LHCN-M2 (cell line): ENCODE measurements at regions not wholly inside any gene's neighbourhood (a gene's known extent, or its start where the extent isn't known, plus 50 kb on each side); places are given as distances from the start of the nearest gene placed in this dataset.
A peak's percentile ranks its signal among the peaks of the same experiment; 100 is the strongest.

ENCODE experiments used
- DNase-seq: peaks from one replicate; pipeline ENCODE4 v3.0.0-alpha.2; 2012; ENCODE audit warnings: low read depth

DNA sequence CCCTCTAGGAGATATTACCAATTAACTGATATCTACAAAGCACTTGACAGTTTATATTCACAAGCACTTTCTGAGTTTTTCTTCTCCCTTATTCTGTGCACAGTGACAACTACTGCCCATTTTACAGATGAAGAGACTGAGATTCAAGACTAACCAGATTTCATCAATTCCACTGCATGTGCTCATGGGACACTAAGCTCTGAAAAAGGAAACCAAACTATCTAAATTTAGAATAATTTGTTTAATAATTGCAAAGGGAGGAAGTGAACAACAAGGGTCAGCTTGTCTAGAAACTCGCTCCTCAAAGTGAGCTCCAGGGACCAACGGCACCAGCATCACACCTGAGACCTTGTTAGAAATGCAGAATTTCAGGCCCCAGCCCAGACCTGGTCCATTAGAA is 50.8 kb upstream of the MYLIP start:
- no peak for DNase-seq

GRCh38 chr6:16069671-16070070 is 59.2 kb upstream of the MYLIP start:
- DNase-seq: no peak

DNA sequence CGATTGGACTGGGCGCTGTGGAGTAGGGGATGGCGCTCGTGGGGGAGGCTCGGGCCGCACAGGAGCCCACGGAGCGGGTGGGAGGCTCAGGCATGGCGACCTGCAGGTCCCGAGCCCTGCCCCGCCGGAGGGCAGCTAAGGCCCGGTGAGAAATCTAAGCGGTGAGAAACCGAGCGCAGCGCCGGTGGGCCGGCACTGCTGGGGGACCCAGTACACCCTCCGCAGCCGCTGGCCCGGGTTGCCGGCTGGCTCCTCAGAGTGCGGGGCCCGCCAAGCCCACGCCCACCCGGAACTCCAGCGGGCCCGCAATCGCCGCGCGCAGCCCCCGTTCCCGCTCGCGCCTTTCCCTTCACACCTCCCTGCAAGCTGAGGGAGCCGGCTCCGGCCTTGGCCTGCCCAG is 59.7 kb upstream of the MYLIP start:
- no peak for DNase-seq

GRCh38 chr6:16067568-16067967 is 61.3 kb upstream of the MYLIP start:
- DNase-seq: no peak

DNA sequence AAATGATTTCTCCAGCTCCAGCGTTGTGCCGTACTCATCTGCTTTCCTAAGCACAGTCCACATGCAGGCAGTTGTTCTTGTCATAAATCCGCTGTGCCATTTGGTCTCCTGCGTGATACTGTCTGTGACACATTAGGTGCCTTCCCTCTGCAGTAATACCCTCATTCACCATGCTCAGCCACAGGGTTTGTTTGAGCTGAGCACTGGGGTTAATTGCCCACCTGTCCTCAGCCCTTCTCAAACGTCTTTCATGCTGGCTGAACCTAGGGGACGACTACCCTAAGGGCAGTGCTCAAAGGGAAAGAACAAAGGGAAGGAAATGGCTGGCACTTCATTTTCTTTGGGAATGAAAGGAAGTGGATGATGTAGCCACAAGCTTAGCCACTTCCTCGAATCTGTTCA is 64.2 kb upstream of the MYLIP start:
- DNase-seq: no peak

DNA sequence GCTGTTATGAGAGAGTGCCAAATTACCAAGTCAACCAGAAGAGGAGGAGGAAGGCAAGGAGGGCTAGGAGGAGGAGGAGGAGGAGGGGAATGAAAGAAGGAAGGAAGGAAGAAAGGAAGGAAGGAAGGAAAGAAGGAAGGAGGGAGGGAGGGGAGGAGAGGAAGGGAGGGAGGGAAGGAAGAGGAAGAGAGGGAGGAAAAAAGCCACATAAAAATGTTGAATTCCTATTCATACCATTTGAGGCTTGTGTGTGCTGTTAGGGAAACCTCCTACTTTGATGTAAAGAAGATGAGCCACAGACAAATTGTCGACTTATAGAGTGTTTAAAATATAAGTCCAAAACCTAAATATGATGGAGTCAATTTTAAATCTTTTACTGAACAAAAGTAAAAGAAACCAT is 65.3 kb upstream of the MYLIP start:
- no peak for DNase-seq

- no peak for DNase-seq
Measured at GRCh38 chr6:16061818-16062217, 67.1 kb upstream of the MYLIP start.

DNA sequence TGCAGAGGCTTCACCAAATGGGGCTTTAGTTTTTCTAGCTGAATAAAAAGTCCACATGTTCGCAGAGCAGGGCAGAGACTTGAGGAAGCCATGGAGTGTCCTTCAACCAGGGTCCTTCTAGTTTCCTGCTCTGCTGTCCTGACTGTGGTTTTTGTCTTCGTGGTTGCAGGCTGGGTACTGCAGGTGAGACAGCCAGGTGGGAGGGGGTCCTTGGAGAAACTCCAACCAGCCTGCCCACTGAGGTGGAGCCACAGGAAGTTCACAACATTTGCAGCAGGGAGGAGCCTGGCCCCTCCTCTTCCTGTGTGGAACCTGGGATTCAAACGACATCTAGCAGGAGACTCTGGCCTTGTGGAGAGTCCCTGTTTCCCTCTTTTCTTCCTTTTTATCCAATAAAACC is 68.8 kb upstream of the MYLIP start:
- no peak for DNase-seq

GRCh38 chr6:16059496-16059895 is 69.4 kb upstream of the MYLIP start:
- peak; percentile 22 for DNase-seq

- no peak for DNase-seq
Measured at GRCh38 chr6:16058929-16059345, 69.9 kb upstream of the MYLIP start.

DNA sequence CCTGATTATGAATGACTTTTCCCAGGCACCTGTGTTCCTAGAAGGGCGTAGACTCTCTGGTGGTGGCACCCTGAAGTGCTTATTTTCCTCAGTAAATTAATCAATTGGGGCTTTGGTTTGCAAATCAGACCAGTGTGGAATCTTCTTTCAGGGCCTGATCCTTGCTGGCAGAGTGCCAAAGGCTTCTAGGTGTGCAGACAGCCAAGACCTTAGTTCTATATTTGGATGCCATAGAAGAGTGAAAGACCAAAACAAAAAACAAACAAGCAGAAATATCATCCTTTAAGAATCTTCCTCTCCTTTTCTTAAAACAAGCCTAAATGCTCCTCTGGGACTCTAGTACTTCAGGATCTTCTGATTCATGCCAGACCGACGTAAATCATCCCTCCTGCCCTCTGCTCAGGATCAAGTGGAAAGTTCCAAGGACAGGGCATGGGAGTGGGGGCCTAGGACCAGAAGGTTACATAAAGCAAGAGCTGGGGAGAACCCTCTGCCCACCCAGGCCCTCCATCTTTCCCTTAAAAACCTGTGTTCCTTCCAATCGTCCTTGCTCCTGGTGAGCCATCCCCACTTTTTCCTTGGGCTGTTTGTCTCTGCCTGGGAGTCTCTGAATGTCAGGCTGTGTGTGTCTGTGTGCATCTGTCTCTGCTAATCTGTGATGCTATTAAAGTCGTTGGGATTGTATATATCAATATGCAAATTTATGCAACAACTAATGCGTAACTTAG is 70.5 kb upstream of the MYLIP start:
- DNase-seq: no peak

GRCh38 chr6:16057446-16057845 is 71.4 kb upstream of the MYLIP start:
- no peak for DNase-seq

- peak; percentile 9 for DNase-seq
Measured at GRCh38 chr6:16056263-16056870, 72.5 kb upstream of the MYLIP start.

- DNase-seq: no peak
Measured at GRCh38 chr6:16055852-16056251, 73.0 kb upstream of the MYLIP start.

DNA sequence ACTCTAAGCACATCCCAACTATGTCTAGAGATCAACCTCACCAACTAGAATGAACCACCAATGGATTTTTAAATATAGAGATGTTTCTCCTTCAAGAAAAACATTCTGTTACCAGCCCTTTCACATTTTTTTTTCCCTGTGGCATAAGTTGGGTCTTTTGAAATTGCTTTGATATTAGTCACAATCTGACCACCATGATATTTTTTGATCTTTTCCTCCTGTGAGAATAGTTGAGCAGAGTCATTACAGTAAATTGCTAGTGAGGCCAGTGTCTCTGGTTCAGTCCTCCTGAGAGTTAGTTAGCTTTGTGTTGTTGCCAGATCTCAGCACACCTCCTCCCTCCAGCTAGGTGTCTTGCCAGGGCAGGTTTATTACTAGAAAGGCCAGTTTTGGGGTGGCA is 79.7 kb upstream of the MYLIP start:
- DNase-seq: peak; percentile 54

GRCh38 chr6:16048221-16048620 is 80.7 kb upstream of the MYLIP start:
- no peak for DNase-seq

DNA sequence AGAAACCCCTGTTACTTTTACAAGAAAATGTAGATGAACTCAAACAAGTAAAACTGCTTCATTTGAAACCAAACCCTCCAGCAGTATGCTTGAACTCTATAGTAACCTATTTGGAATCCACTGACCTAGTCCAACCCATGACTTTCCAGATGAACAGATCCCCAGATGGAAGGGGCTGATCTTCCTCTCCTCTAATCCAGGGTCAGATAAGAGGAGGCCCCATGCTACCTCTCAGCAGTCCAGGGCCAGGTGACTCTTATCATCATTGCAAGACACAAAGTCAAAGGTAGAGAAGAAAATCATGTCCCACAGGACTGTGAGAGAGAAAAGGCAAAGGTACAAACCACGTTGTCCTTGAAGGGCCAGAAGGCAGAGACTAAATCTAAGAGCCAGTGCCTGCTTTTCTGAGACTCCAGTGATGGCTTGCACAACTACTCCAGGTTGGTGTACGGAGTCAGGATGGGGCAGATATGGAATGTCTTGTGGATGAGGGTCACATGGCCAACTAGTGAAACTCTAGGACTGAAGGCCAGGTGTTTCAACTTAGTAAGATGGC is 81.4 kb upstream of the MYLIP start:
- DNase-seq: no peak

GRCh38 chr6:16045238-16045637 is 83.6 kb upstream of the MYLIP start:
- peak; percentile 25 for DNase-seq

DNA sequence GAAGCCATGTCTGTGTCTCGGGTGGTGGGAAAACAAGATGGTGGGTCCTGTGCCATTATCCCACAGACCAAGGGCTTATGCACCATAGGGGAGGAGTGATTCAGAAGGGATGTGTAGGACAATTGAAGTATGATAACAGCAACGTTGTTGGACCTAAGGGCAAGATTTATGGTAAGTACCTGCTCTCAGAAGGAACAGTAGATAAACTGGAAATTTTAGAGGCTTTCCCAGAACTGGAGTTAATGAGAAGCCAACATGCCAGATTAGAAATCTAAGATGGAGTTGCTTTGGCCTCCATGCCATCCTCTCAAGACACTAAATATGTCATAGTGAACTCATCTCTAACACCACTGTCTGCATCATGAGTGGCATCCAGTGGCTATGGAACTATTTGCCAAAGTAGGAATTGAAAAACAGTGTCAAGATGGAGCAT is 84.7 kb upstream of the MYLIP start:
- DNase-seq: no peak

DNA sequence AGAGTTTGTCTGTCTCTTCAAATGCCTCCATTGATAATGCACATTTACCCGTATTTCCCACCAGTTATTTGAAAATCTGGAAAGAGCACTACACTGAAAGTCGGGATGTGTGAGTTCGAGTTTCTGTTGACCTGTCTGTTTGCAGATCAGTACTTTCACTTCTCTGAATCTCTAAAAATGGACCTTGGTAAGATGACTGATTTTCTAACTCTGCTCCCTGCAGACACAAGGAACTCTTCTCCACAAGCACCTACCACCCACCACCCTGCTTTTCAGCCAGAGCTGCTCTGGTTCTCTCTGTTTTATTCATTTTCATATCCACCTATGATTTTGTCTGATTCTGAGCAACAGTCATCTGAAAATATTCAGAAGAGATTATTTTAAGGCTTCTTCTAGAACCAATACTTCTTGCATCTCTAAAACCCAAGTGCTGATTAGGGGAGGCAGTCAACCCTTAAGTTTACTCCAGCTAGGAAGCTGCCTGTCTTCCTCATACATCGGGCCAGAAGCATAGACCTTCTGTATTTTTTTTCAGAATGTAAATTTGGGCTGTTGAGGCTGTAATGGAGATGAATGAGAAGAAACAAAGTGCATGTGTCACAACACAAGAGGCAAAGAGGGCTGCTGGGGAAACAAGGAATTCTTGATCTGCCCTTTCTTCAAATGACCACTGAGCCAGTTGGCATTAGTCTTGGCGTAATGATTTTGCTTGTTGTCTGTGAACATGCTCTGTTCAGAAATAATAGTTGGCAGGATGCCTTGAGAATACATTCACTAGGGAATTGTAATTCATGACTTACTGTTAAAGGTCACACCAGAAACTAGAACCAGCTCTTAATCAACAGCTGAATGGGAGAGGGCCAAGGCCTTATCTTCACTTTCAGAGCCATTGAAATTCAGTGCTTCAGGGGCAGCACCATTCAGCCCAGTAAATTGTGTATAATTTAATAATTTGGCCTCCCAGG is 85.4 kb upstream of the MYLIP start:
- DNase-seq: peak; percentile 23

GRCh38 chr6:16042751-16043150 is 86.1 kb upstream of the MYLIP start:
- DNase-seq: no peak

DNA sequence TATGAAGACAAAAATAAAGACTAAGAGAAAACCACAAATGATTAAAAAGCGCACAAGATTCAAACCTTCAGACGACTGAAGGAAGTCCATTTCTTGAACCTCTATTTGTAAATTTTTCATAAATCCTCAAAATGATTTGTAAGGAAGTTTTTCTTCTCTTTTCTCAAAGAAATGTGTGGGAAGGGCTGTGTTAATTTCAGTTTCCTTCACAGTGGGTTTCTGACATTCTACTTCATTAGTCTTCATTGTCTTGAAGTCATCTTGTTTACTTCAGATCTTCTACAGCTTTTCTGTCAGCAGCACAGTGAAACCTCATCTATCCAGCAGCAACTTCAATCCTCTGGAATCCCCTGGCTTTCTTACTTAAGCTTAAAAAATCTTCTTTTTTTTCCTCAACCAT is 87.6 kb upstream of the MYLIP start:
- no peak for DNase-seq
